Natural killer cell (primary cell): ENCODE measurements at regions not wholly inside any gene's neighbourhood (a gene's known extent, or its start where the extent isn't known, plus 50 kb on each side); places are given as distances from the start of the nearest gene placed in this dataset.

ENCODE experiments used
- ATAC-seq, 3 donors: fragments of 150-1000 bp in 2 of 3; fragments of 200-7000 bp in 1 of 3; cut with Tn5 transposase; 1 replicate in 1 of 3; 2 replicates in 2 of 3; pipeline ENCODE4 v1.10.0; 2021; ENCODE audit warnings: mild to moderate bottlenecking in 2 of 3, moderate library complexity in 2 of 3
- DNase-seq, 2 donors: peaks; one replicate each; pipeline versions ENCODE4 v3.0.0 to v3.0.0-alpha.2; 2013 to 2021; ENCODE audit warnings: mixed read lengths in 1 of 2
- H3K27ac ChIP-seq: one replicate; pipeline ENCODE4 v1.5.1; 2013; ENCODE audit warnings: mild to moderate bottlenecking, low read length
- H3K27me3 ChIP-seq: one replicate; pipeline ENCODE4 v1.6.1; 2013; ENCODE audit warnings: low read length; ENCODE audit not compliant: control insufficient read depth, insufficient read depth
- H3K36me3 ChIP-seq: one replicate; pipeline ENCODE4 v1.6.1; 2013; ENCODE audit warnings: low read length; ENCODE audit not compliant: control insufficient read depth, insufficient read depth
- H3K4me1 ChIP-seq: one replicate; pipeline ENCODE4 v1.6.1; 2013; ENCODE audit warnings: low read length; ENCODE audit not compliant: control insufficient read depth, insufficient read depth
- H3K4me3 ChIP-seq: one replicate; pipeline ENCODE4 v1.5.1; 2013; ENCODE audit warnings: low read length
- H3K9me3 ChIP-seq: one replicate; pipeline ENCODE4 v1.6.1; 2013; ENCODE audit warnings: low read length; ENCODE audit not compliant: control insufficient read depth, insufficient read depth
- H3K27ac Mint-ChIP-seq, 2 donors: one replicate each; pipeline ENCODE4 v1.8.0; 2022; ENCODE audit warnings: mild to moderate bottlenecking in 2 of 2, mixed read lengths in 2 of 2, moderate library complexity in 1 of 2
- H3K27me3 Mint-ChIP-seq, 2 donors: one replicate each; pipeline ENCODE4 v1.8.0; 2022; ENCODE audit warnings: low read depth in 2 of 2, mixed read lengths in 2 of 2
- H3K36me3 Mint-ChIP-seq: one replicate; pipeline ENCODE4 v1.8.0; 2022; ENCODE audit warnings: mixed read lengths
- H3K4me1 Mint-ChIP-seq, 2 donors: one replicate each; pipeline ENCODE4 v1.8.0; 2022; ENCODE audit warnings: mixed read lengths in 2 of 2
- H3K4me3 Mint-ChIP-seq: one replicate; pipeline ENCODE4 v1.8.0; 2022; ENCODE audit warnings: mild to moderate bottlenecking, moderate library complexity, mixed read lengths
- H3K9me3 Mint-ChIP-seq, 2 donors: one replicate each; pipeline ENCODE4 v1.8.0; 2022; ENCODE audit warnings: mixed read lengths in 2 of 2
- CTCF ChIP-seq: fragments of 200-600 bp; IDR thresholded peaks from one replicate; pipeline ENCODE4 v1.8.0; 2022; ENCODE audit warnings: antibody characterized with exemption
- WGBS: methylation state at CpG from one replicate; pipeline ENCODE4 v1.1.7; 2013; ENCODE audit warnings: missing lambda C conversion rate; ENCODE audit not compliant: insufficient coverage; 5-methylcytosine and 5-hydroxymethylcytosine counted together
- intact Hi-C: fragments of 100-400 bp; cut with micrococcal nuclease; formaldehyde crosslinking; loops from one replicate; pipeline ENCODE4 v1.14.2; 2022

GRCh38 chr16:17775061-17775460, 304.3 kb upstream of the XYLT1 start:
- Mint-ChIP-seq H3K4me3 (no peak overlapping the region), H3K9me3 (no peaks in the 10 kb centered on the region), H3K36me3 (no peaks in the 10 kb centered on the region), H3K27ac (no peak overlapping the region), H3K27me3 (peaks cover 11 to 22% of the 10 kb centered on the region in 2 donors), H3K4me1 (no peaks in the 10 kb centered on the region)
- H3K27ac ChIP-seq, result no peak overlapping the region
- WGBS, result 74% methylated on average over 4 of the region's 4 CpGs
- H3K9me3 ChIP-seq, result no peaks in the 10 kb centered on the region
- DNase-seq (no peak), ATAC-seq (no peak)
- H3K4me3 ChIP-seq, result no peak overlapping the region
- no peaks in the 10 kb centered on the region for H3K4me1 ChIP-seq
- H3K27me3 ChIP-seq, result no peaks in the 10 kb centered on the region
- intact Hi-C loops, result no loop called here
- no peak for TF ChIP-seq CTCF
- H3K36me3 ChIP-seq, result no peaks in the 10 kb centered on the region

- no peaks in the 10 kb centered on the region for H3K36me3 ChIP-seq
- no peak overlapping the region for H3K27ac Mint-ChIP-seq
- H3K4me3 ChIP-seq, result no peak overlapping the region
- no peaks in the 10 kb centered on the region for H3K4me1 Mint-ChIP-seq
- H3K27me3 Mint-ChIP-seq, result peaks cover 11 to 19% of the 10 kb centered on the region in 2 donors
- no peak for ATAC-seq
- no peak overlapping the region for H3K4me3 Mint-ChIP-seq
- no peaks in the 10 kb centered on the region for H3K9me3 ChIP-seq
- no peaks in the 10 kb centered on the region for H3K9me3 Mint-ChIP-seq
- no peak for DNase-seq
- 54% methylated on average over 10 of the region's 10 CpGs for WGBS
- H3K27me3 ChIP-seq, result no peaks in the 10 kb centered on the region
- H3K36me3 Mint-ChIP-seq, result no peaks in the 10 kb centered on the region
- intact Hi-C loops, result no loop called here
- no peak overlapping the region for H3K27ac ChIP-seq
- H3K4me1 ChIP-seq, result no peaks in the 10 kb centered on the region
- no peak for TF ChIP-seq CTCF
Observed at GRCh38 chr16:17773698-17774101, 302.9 kb upstream of the XYLT1 start.

GRCh38 chr16:17770104-17770503, 299.3 kb upstream of the XYLT1 start:
- no peaks in the 10 kb centered on the region for H3K4me1 ChIP-seq
- no peak overlapping the region for H3K4me3 Mint-ChIP-seq
- 94% methylated on average over 2 of the region's 2 CpGs for WGBS
- intact Hi-C loops, result no loop called here
- no peaks in the 10 kb centered on the region for H3K36me3 ChIP-seq
- no peak for ATAC-seq
- no peaks in the 10 kb centered on the region for H3K4me1 Mint-ChIP-seq
- no peak overlapping the region for H3K4me3 ChIP-seq
- H3K27ac Mint-ChIP-seq, result no peak overlapping the region
- TF ChIP-seq CTCF, result no peak
- no peaks in the 10 kb centered on the region for H3K9me3 ChIP-seq
- H3K27ac ChIP-seq, result no peak overlapping the region
- no peaks in the 10 kb centered on the region for H3K27me3 ChIP-seq
- no peak for DNase-seq
- no peaks in the 10 kb centered on the region for H3K36me3 Mint-ChIP-seq
- H3K27me3 Mint-ChIP-seq, result peaks cover 3 to 15% of the 10 kb centered on the region in 2 donors
- peaks cover 0 to 2% of the 10 kb centered on the region in 2 donors for H3K9me3 Mint-ChIP-seq

- H3K9me3 Mint-ChIP-seq, result peaks cover 0 to 2% of the 10 kb centered on the region in 2 donors
- no peaks in the 10 kb centered on the region for H3K4me1 Mint-ChIP-seq
- WGBS, result 86% methylated on average over 1 of the region's 1 CpG
- Histone ChIP-seq H3K27ac (no peak overlapping the region), H3K4me3 (no peak overlapping the region), H3K27me3 (no peaks in the 10 kb centered on the region), H3K4me1 (no peaks in the 10 kb centered on the region), H3K36me3 (no peaks in the 10 kb centered on the region), H3K9me3 (no peaks in the 10 kb centered on the region)
- no peak overlapping the region for H3K27ac Mint-ChIP-seq
- no peak overlapping the region for H3K4me3 Mint-ChIP-seq
- DNase-seq (no peak), ATAC-seq (no peak)
- no peaks in the 10 kb centered on the region for H3K36me3 Mint-ChIP-seq
- intact Hi-C loops, result no loop called here
- H3K27me3 Mint-ChIP-seq, result peaks cover 0 to 25% of the 10 kb centered on the region in 2 donors
- TF ChIP-seq CTCF, result no peak
Observed at GRCh38 chr16:17769065-17769464, 298.3 kb upstream of the XYLT1 start.
